Stimulated activated CD4-positive, alpha-beta T cell treated with anti-CD3 and anti-CD28 coated beads, Interleukin-4, amount 100 ng/mL, for 24 hours (primary cell): ENCODE measurements at regions not wholly inside any gene's neighbourhood (a gene's known extent, or its start where the extent isn't known, plus 50 kb on each side); places are given as distances from the start of the nearest gene placed in this dataset.
A peak's percentile ranks its signal among the peaks of the same experiment; 100 is the strongest.
"Not testable (repeated sequence)": the region's sequence is repeated elsewhere in the genome, so short reads cannot be mapped to it uniquely, and the experiment has no call there.

ENCODE experiments used
- DNase-seq: peaks from one replicate; pipeline ENCODE4 v3.0.0-alpha.2; 2020

DNA sequence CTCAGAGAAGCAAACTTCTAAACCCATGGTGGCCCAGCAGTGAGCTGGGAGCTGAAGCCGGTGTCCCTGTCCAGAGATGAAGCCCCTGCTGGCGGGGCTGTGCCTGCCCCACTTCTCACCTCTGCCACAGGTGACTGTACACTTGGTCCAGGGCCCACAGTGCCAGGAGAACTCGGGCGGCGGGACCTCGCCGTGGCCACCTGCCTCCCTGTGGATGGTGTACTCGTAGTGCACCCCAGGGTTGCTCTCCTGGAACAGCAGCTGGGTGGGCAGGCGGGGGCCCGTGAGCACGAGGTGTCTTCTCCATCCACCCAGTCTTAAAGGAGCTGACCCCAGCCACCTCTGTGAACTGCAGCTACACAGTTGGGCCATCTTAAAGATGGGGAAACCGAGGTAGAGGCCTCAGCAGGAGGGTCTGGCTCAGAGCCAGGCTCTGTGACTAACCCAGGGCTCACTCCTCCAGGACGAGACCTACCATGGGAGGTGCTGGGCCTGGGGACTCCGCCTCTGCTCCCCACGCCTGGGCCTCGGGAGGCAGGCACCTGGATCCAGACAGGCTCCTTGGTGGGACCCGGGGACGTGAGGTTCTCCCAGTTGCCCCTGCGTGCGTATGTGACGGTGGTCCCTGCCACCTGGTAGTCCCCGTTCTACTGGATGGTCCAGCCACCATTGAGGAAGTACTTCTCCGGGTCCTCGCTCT, 113.1 kb upstream of the AKAP13 start:
- not testable (repeated sequence) for DNase-seq

DNA sequence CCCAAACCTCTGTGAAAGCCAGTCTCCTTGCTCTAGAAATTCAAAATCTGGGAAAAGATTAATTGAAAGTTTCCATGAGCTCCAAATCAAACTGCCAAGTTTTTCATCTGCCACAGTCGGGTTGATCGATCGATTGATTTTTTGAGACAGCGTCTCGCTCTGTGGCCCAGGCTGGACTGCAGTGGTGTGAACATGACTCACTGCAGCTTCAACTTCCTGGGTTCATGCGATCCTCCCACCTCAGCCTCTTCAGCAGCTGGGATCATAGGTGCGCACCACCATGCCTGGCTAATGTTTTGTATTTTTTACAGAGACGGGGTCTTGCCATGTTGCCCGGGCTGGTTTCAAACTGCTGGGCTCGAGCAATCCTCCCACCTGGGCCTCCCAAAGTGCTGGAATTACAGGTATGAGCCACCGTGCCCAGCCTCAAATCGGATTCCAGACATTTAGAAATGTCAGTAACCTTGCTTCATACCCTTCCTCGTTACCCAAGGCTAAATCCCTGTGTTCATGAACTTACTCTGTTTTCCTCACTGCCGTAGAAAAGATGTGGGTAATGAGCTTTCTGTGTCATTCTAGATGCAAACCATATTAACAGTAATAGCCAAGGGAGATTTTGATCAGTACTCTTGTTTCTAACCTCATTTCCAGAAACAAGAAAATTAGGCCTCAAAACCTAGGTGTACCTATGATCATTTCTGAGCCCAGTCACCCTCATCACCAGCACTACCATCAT, 105.9 kb upstream of the AKAP13 start:
- DNase-seq, result no peak

DNA sequence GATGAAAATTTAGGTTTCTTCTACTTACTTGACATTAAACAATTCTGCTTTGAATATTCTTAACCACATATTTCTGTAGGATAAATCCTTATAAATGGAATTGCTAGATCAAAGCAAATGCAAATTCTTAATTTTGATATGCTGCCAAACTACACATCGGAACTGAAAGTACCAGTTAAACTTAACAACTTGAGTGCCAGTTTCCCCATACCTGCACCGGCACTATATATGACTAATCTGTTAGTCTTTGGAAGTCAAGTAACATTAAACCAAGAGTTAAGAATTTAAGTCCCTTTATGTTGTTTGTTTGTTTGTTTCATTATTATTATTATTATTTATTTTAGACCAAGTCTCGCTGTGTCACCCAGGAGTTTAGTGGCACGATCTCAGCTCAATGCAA, 103.9 kb upstream of the AKAP13 start:
- DNase-seq, result no peak

DNA sequence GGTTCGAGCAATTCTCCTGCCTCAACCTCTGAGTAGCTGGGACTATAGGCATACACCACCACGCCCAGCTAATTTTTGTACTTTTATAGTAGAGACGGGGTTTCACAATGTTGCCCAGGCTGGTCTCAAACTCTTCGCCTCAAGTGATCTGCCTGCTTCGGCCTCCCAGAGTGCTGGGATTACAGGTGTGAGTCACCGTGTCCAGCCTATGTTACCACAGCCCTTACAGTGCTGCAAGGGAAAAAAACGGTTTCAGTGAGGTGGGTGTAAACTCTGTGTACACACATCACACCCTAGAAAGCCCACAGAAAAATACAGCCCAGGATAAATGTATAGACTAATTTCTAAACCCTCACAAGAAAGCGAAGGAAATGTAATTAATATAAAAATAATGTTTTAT, 103.5 kb upstream of the AKAP13 start:
- no peak for DNase-seq

DNA sequence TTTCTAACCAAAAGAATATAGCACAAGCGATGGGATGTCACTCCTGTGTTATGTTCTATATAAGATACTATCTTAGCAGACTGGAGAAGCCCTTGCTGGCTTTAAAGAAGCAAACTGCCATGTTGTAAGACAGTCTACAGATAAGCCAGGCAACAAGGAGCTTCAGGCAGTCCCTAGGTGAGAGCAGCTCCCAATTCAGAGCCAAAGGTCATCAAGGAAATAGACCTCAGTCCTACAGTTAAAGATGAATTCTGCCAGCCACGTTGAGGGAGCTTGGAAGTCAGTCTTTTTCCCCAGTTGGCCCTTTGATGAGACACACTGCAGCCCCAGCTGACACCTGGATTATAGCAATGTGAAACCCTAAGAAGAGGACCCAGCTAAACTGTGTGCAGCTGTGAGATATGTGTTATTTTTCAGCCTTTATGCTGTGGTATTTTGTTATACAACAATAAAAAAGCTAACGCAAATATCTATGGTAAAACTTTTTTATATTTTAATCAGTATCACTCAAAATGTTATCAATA, 102.5 kb upstream of the AKAP13 start:
- no peak for DNase-seq

DNA sequence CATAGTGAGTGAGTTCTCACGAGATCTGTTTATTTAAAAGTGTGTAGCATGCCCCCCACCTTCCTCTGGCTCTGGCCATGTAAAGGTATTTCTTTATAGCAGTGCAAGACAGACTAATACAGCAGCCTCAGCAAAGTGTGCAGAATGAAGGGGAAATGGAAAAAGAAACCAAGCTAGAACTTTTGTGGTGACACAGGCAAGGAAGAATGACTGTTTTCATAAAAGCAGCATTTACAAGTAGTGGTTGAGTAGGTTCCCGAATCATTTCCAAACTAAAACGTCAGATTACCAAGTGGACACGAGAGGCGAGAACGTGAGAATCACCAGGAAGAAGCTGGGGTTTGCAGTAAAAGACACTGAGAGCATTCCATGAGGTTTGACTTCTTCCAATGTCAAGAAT, 100.2 kb upstream of the AKAP13 start:
- no peak for DNase-seq

DNA sequence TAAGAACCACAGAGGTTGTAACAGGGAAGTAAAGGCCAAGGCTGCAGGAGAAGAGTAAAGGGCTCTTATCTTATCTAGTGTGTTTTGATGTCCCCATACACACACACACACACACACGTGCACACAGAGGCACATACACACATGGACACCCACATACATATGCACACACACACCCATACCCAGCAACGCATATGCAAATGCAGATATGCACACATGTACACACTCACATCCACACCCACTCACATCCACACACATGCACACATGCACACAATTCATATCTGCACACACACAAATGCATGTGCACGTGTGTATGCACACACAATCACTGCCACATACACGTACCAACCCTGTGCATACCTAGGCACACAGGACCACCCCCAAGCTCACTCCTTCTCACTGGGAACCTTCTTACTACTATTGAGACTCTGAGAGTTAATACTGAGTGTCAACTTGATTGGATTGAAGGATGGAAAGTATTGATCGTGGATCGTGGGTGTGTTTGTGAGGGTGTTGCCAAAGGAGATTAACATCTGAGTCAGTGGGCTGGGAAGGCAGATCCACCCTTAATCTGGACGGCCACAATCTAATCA, 99.0 kb upstream of the AKAP13 start:
- no peak for DNase-seq

DNA sequence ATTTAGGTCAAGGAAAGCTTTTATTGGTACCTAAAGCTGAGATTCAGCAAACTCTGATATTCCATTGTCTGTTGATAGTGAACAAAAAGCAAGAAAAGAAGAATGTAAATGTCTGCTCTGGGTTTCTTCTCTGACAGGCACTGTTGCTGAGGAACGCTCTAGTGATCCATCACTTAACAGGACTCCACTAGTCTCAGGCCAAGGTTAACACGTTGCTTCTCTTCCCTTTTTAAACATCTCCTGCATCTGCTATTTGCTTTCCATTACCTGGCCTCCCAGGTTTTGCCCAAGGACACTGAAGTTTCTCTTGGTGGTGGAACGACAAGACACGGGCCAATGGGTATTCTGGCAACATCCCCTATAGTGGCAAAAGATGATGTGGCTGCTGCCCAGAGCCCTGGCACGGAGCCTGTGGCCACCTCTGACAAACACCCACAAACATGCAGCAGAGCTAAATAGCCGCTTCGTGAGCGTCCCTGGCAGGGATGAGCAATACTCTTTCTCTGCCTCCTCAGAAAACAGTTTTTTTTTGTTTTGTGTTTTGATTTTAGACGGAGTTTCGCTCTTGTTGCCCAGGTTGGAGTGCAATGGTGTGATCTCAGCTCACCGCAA, 97.8 kb upstream of the AKAP13 start:
- DNase-seq, result no peak

DNA sequence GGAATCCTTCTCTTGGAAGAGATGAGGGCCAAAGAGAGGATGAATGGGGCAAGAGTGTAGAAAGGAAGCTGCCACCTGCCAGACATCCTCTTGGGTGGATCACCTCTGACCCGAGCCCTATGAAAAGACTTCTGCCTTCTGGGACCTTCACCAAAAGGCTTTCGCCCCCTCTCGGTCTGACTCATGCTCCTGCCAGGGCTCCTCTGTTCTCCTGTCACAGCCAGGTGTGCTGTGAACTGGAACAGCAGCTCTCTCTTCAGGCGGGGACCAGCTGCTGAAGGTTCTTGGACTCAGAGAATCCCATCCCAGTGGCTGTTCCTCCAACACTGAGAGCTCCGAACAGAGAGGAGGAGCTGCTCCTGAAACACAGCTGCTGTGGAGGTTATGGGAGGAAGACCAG, 96.6 kb upstream of the AKAP13 start:
- DNase-seq, result not testable (repeated sequence)

DNA sequence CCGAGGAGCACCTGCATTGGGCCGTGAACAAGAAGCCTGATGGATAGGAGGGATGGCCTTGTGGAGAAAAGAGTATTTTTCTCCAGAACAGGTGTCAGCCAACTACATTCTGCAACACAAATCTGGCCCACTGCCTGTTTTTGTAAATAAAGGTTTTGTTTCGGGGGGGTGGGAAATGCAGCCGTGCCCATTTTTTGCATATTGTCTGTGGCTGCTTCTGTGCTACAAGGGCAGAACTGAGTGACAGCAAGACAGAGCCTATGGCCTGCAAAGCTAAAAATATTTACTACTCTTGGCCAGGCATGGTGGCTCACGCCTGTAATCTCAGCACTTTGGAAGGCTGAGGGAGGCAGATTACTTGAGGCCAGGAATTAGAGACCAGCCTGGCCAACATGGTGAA, 95.9 kb upstream of the AKAP13 start:
- DNase-seq, result no peak

DNA sequence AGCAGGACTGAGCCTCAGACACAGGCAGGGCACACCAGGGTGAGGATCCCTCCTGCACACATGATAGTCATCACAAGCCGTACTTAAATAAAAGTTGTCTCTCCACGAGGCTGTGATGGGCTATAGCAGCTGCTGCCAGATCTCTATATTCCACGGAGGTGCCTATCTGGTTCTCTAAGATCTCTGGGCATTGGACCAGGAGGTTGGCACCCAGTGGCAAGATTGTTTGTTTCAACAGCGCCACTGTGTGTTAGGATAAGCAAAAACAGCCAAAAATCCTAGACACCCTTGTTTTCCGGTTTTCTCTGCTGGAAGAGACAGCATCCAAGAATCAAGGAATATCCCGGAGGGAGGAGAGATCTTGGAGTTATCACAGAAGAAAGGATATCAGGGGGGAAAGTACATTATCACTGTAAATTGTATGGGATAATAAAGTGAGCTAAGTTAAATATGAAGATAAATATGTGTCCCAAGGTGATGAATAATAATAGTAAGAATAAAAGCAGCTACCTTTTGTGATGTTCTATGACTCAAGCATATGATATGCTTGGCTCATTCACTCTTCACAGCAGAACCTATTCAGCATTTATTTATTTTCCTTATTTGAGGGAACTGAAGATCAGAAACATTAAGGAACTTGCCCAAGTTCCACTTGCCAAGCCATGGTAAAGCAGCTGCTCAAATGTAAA, 90.6 kb upstream of the AKAP13 start:
- DNase-seq, result no peak

DNA sequence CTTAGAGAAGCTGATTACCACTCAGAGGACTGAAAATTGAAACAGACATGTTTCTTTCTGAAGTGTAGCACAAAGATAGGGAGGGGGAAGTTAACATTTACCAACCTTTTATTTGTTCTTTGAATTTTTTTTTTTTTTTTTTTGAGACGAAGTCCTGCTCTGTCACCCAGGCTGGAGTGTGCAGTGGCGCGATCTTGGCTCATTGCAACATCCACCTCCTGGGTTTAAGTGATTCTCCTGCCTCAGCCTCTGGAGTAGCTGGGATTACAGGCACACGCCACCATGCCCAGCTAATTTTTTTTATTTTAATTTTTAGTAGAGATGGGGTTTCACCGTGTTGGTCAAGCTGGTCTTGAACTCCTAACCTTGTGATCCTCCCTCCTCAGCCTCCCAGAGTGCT, 87.8 kb upstream of the AKAP13 start:
- not testable (repeated sequence) for DNase-seq

DNA sequence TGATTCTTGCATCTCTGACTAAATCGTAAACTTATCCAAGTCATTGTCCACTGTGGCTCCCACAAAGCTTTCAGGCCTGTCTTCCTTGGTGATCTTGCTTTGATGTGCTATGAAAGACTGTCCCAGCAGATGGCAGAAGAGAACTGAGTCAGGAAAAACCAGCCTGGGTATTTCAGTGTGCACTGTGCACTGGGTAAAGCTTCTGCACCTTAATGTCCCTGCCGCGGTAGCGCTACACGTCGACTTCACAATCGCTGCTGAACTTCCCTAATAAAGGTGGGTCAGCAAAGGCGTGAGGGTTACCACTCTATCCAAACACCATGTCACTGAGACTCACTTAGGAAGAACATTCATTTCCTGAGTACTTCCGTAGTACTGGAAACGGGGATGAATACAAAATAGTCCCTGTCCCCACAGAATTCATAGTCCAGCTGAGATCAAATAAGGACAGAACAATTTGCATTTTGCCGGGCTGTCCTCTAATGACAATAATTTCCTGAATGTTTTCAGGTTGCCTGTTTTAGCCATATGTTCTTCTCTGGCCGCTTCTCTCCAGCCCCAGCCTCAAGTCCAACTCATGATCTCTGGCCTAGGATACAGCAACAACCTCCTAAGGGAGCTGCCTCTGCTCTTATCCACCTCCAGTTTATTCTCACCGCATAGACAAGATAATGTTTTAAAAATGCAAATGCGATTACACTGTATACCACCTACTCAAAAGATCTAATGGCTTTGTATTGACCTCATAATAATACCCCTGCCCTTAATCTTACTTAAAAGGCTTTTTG, 83.6 kb upstream of the AKAP13 start:
- peak; percentile 78 for DNase-seq

DNA sequence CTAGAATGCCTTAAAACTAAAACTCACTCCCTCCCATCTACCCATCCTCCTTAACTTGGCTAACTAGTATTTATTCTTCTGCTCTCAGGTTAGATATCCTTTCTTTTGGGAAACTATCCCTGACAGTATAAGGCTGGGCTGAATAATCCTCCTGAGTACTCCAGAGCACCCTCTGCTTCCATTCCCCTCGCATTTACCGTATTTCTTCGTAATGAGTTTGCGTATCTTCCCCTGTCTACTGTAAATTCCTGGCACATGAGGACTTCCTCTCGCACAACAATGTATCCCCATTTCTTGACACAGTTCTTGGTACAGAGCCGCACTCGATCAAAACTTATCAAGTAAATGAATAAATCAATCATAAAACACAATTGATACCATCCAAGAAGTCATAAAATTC, 82.9 kb upstream of the AKAP13 start:
- no peak for DNase-seq

DNA sequence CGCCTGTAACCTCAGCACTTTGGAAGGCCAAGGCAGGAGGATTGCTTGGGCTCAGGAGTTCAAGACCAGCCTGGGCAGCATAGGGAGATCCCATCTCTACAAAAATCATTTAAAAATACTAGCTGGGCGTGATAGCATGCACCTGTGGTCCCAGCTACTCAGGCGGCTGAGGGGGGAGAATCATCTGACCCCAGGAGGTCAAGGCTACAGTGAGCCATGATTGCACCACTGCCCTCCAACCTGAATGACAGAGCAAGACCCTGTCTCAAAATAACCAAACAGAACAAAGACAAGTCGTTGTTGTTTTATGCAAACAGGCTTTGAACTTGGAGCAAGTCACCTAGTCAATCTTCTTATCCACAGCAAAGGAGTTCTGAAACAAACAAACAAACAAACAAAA, 82.0 kb upstream of the AKAP13 start:
- no peak for DNase-seq

DNA sequence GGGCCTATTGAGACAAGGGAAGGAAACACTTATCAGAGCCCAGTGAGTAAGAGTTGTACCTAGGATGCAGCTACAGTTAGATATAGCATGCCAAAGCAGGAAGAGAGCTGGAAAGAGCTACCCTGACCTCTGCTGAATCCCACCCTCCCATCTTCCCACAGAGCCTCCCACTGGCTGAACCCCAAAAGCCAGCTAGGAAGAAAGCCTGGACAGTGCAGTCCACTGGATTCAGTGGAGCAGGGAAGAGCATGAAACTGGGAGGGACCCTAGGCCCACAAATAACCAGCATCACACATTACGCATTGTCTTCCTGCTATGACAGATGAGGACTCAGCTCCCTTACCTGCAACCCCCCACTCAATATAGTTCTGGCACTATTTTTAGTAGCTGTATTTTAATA, 81.5 kb upstream of the AKAP13 start:
- DNase-seq, result no peak

DNA sequence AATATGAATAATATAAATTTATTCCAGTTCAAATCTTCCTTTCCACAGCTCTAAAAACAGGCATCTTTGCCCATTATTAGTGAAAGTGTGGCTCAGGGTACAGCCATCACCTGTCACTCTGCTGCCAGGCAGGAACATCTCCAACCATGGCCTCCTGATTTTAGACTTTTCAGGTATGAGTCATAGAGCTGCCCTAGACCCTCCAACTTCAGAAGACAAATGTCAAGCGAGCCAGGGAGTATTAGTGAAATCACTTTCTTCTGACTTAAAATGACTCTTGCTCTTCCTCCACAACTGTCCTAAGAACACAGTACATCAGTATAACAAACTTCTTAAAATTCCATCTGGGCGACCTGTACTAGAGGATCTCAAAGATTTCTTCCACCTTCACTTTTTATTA, 78.1 kb upstream of the AKAP13 start:
- no peak for DNase-seq

DNA sequence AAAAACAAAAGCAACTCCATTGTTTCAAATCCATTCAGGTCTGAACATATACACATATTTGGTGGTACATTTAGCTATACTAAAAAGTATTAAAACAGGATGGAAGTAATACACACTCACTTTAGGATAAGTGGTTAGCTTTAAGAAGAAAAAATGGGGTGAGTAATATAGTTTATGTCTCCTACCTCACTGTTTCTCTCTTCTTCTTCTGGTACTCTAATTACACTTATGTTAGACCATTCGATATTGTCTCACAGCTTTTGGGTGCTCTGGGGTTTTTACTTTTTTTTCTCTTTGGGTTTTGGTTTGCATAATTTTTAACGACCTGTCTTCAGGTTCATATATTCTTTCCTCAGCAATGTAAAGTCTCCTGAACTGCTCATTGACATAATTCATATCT, 75.4 kb upstream of the AKAP13 start:
- DNase-seq, result no peak

DNA sequence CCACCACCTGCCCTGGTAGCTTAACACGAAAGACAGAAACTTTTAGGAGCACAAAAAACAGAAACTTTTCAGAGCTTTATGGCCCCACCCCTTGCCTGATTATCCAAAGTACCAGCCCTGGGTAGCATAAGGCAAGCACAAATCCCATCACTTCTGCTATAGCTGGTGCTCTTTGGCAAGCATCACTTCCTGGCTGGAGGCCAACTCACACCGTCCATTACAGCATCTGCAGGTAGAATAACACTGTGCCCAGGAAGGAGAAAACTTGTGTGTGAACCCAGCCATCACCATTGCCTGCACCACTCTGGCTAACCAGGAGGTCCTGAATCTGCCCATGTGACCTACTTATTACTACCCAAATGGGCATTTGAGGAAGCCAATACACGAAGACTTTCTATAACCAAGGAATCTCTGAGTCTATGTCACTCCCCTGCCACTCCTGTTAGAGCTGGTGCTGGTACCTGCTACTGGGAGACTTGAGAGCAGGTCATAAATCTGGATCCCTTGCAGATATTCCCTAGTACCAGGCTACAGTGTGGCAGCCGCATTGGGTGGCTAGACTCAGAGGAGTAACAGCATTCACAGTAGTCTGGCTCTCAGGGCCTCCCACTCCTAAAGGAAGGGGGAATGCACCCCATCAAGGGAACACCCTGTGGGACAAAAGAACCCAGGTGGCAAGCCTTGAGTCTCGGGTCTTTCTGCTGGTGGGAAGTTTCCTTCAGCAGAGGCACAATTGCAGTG, 73.3 kb upstream of the AKAP13 start:
- no peak for DNase-seq

DNA sequence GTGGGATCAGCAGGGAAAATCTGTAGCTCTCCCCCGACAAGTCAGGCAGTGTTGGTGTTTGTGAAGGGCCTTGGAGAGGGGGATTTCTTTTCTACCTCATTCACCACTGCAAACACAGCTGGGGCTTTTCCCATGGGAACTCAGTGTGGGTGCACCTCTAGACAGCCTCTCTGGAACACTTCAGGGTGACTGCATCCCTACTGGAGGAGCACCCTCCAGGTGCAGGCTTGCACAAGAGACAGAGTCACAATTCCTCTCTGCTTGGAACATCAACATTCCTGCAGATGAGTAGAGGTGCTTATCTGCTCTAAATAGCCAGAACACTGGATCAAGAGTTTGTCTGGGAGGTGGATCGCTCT, 72.7 kb upstream of the AKAP13 start:
- no peak for DNase-seq

DNA sequence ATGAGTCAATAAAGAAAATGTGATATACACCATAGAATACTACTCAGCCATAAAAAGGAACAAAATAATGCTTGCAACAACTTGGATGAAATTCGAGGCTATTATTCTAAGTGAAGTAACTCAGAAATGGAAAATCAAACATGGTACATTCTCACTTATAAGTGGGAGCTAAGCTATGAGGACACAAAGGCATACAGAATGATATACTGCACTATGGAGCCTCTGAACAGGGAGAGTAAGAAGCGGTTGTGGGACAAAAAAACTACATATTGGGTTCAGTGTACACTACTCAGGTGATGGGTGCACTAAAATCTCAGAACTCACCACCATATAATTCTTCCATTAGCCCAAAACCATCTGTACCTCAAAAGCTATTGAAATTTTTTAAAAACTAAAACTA, 68.8 kb upstream of the AKAP13 start:
- DNase-seq, result no peak

DNA sequence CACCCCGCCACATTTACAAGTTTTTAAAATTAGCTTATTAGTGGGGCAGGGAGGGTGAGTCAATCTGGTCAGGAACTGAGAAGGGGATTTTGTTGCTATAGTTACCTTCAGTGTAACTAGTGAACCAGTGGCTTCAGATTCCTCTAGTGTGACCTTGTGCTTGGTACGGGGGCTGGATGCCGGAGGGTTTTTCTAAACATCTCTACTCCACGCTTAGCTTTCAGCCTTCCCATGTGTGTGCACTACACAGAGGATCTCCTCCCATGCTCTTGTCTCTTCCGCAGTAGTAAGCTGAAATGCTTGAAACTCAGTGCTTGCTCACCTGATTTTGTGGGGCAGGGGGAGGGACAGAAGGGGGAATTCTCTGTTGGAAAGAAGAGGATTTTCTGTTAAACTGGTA, 67.9 kb upstream of the AKAP13 start:
- no peak for DNase-seq
